GM23338 (cell line): ENCODE measurements at regions not wholly inside any gene's neighbourhood (a gene's known extent, or its start where the extent isn't known, plus 50 kb on each side); places are given as distances from the start of the nearest gene placed in this dataset.

Experiments
- ATAC-seq: fragments of 200-7000 bp; cut with Tn5 transposase; 3 replicates; pipeline ENCODE4 v1.9.1; 2020
- DNase-seq: peaks from one replicate; pipeline ENCODE4 v3.0.0-alpha.2; 2015; ENCODE audit warnings: low spot score
- H2AFZ ChIP-seq: fragments of 200-600 bp; sonication (generic); 2 replicates; pipeline ENCODE4 v1.8.0; 2016; ENCODE audit warnings: antibody characterized with exemption, mild to moderate bottlenecking, moderate library complexity
- H3F3A ChIP-seq: fragments of 200-600 bp; sonication (generic); replicated peaks from 2 replicates; pipeline ENCODE4 v1.8.0; 2017; ENCODE audit warnings: antibody characterized with exemption, mixed run types, low read depth
- H3K27ac ChIP-seq: fragments of 200-600 bp; sonication (generic); 2 replicates; pipeline ENCODE4 v1.6.1; 2016; ENCODE audit warnings: low read depth
- H3K27me3 ChIP-seq: fragments of 200-600 bp; sonication (generic); 2 replicates; pipeline ENCODE4 v1.8.0; 2016; ENCODE audit warnings: mild to moderate bottlenecking, mixed run types, moderate library complexity; ENCODE audit not compliant: insufficient read depth
- H3K36me3 ChIP-seq: fragments of 200-600 bp; sonication (generic); 2 replicates; pipeline ENCODE4 v1.8.0; 2016; ENCODE audit warnings: mild to moderate bottlenecking; ENCODE audit not compliant: insufficient read depth
- H3K4me1 ChIP-seq: fragments of 200-600 bp; sonication (generic); 2 replicates; pipeline ENCODE4 v1.8.0; 2016; ENCODE audit warnings: mild to moderate bottlenecking, moderate library complexity; ENCODE audit not compliant: insufficient read depth
- H3K4me2 ChIP-seq: fragments of 200-600 bp; sonication (generic); 2 replicates; pipeline ENCODE4 v1.7.1; 2017; ENCODE audit warnings: mixed run types
- H3K4me3 ChIP-seq: fragments of 200-600 bp; sonication (generic); 2 replicates; pipeline ENCODE4 v1.6.1; 2016; ENCODE audit warnings: mixed run types
- H3K79me2 ChIP-seq: fragments of 200-600 bp; sonication (generic); replicated peaks from 2 replicates; pipeline ENCODE4 v1.8.0; 2017; ENCODE audit warnings: mild to moderate bottlenecking; ENCODE audit not compliant: insufficient read depth
- H3K9me2 ChIP-seq: fragments of 200-600 bp; sonication (generic); 2 replicates; pipeline ENCODE4 v1.8.0; 2017; ENCODE audit not compliant: insufficient read depth
- H4K20me1 ChIP-seq: fragments of 200-600 bp; sonication (generic); replicated peaks from 2 replicates; pipeline ENCODE4 v1.8.0; 2017; ENCODE audit warnings: mild to moderate bottlenecking; ENCODE audit not compliant: insufficient read depth
- H3K27ac Mint-ChIP-seq: 2 replicates; pipeline ENCODE4 v1.8.0; 2020; ENCODE audit warnings: inconsistent platforms, mild to moderate bottlenecking, moderate library complexity, mixed read lengths
- H3K27me3 Mint-ChIP-seq: 3 replicates; pipeline ENCODE4 v1.8.0; 2022; ENCODE audit warnings: low read depth, mild to moderate bottlenecking, moderate library complexity, mixed read lengths, inconsistent platforms; ENCODE audit not compliant: insufficient read depth, poor library complexity
- H3K36me3 Mint-ChIP-seq: 3 replicates; pipeline ENCODE4 v1.8.0; 2021; ENCODE audit warnings: low read depth, mild to moderate bottlenecking, inconsistent platforms, moderate library complexity, mixed read lengths
- H3K4me1 Mint-ChIP-seq: 3 replicates; pipeline ENCODE4 v1.8.0; 2020; ENCODE audit warnings: mild to moderate bottlenecking, inconsistent platforms, mixed read lengths
- H3K4me3 Mint-ChIP-seq: 3 replicates; pipeline ENCODE4 v1.8.0; 2021; ENCODE audit warnings: moderate library complexity, mild to moderate bottlenecking, inconsistent platforms, mixed read lengths
- H3K9me3 Mint-ChIP-seq: 3 replicates; pipeline ENCODE4 v1.8.0; 2020; ENCODE audit warnings: moderate library complexity, mild to moderate bottlenecking, inconsistent platforms, mixed read lengths
- CREB1 ChIP-seq: fragments of 250-450 bp; sonication (Bioruptor Pico); IDR thresholded peaks from 2 replicates; pipeline ENCODE4 v1.5.0; 2020; ENCODE audit warnings: low read depth, mild to moderate bottlenecking, moderate library complexity
- EZH2 ChIP-seq: fragments of 200-600 bp; sonication (generic); IDR thresholded peaks from one replicate; pipeline ENCODE4 v1.8.0; 2017; ENCODE audit warnings: antibody characterized with exemption, mild to moderate bottlenecking, low read depth; ENCODE audit not compliant: unreplicated experiment
- EZH2phosphoT487 ChIP-seq: fragments of 200-600 bp; sonication (generic); IDR thresholded peaks from one replicate; pipeline ENCODE4 v1.8.1; 2018; ENCODE audit warnings: antibody characterized with exemption; ENCODE audit not compliant: unreplicated experiment
- JUNB ChIP-seq: IDR thresholded peaks from one replicate; pipeline ENCODE4 v1.6.1; 2016; ENCODE audit warnings: antibody characterized with exemption; ENCODE audit not compliant: unreplicated experiment
- STAT1 ChIP-seq: IDR thresholded peaks from one replicate; pipeline ENCODE4 v1.6.1; 2016; ENCODE audit warnings: antibody characterized with exemption; ENCODE audit not compliant: unreplicated experiment
- ZNF114 ChIP-seq: fragments of 250-450 bp; sonication (Bioruptor Pico); IDR thresholded peaks from 2 replicates; pipeline ENCODE4 v1.5.0; 2020; ENCODE audit warnings: mild to moderate bottlenecking, moderate library complexity
- ZNF331 ChIP-seq: fragments of 250-450 bp; sonication (Bioruptor Pico); IDR thresholded peaks from 2 replicates; pipeline ENCODE4 v1.5.0; 2020; ENCODE audit warnings: low read depth, mild to moderate bottlenecking, moderate library complexity
- ZNF462 ChIP-seq: fragments of 250-450 bp; sonication (Bioruptor Pico); IDR thresholded peaks from 2 replicates; pipeline ENCODE4 v1.5.0; 2020; ENCODE audit warnings: mild to moderate bottlenecking, moderate library complexity
- TF ChIP-seq, protein P1 (sequence below): IDR thresholded peaks from 2 replicates; pipeline ENCODE4 v1.6.1; 2016; ENCODE audit warnings: antibody characterized with exemption
- TF ChIP-seq, protein P2 (sequence below), 2 experiments: fragments of 200-600 bp in 1 of 2; sonication (generic) in 1 of 2; conservative IDR thresholded peaks; 2 replicates each; pipeline versions ENCODE4 v1.5.1 to v1.6.1; 2016 to 2017; ENCODE audit warnings: antibody characterized with exemption in 2 of 2, low read depth in 2 of 2, mild to moderate bottlenecking in 2 of 2, moderate library complexity in 1 of 2

GRCh38 chr2:237167038-237167437 is 81.3 kb downstream of the COPS8 start:
- Mint-ChIP-seq H3K9me3 (peaks cover 17% of the 10 kb centered on the region), H3K27me3 (peaks cover 6% of the 10 kb centered on the region), H3K4me3 (no peak overlapping the region), H3K4me1 (peaks cover 12% of the 10 kb centered on the region), H3K36me3 (peaks cover 11% of the 10 kb centered on the region; the same call in 1 of the 3 replicates), H3K27ac (no peak overlapping the region)
- H3K4me1 ChIP-seq = no peaks in the 10 kb centered on the region; the same call in 1 of the 2 replicates
- no peaks in the 10 kb centered on the region for H3K79me2 ChIP-seq
- peaks cover 6% of the 10 kb centered on the region; the same call in 1 of the 2 replicates for H3K9me2 ChIP-seq
- H3F3A ChIP-seq = no peaks in the 10 kb centered on the region
- ATAC-seq (no peak), DNase-seq (no peak)
- H3K27me3 ChIP-seq = no peaks in the 10 kb centered on the region
- TF ChIP-seq ZNF331 (CRISPR knock-in tag) (no peak), CREB1 (CRISPR knock-in tag) (no peak), STAT1 (no peak), JUNB (no peak), ZNF462 (CRISPR knock-in tag) (no peak)
- H3K36me3 ChIP-seq = peaks cover 5% of the 10 kb centered on the region; the same call in 1 of the 2 replicates
- no peak overlapping the region for H3K27ac ChIP-seq
- H3K4me3 ChIP-seq = no peak overlapping the region
- H2AFZ ChIP-seq = no peak overlapping the region
- H3K4me2 ChIP-seq = no peak overlapping the region
- no peaks in the 10 kb centered on the region for H4K20me1 ChIP-seq

- Histone ChIP-seq H3K36me3 (peaks cover 5% of the 10 kb centered on the region; the same call in 1 of the 2 replicates), H3K9me2 (peaks cover 6% of the 10 kb centered on the region; the same call in 1 of the 2 replicates), H3K4me3 (no peak overlapping the region), H3K4me2 (no peak overlapping the region), H3F3A (no peaks in the 10 kb centered on the region), H3K4me1 (no peaks in the 10 kb centered on the region; the same call in 1 of the 2 replicates), H3K79me2 (no peaks in the 10 kb centered on the region), H3K27ac (no peak overlapping the region), H4K20me1 (no peaks in the 10 kb centered on the region), H2AFZ (no peak overlapping the region), H3K27me3 (no peaks in the 10 kb centered on the region)
- Mint-ChIP-seq H3K4me3 (no peak overlapping the region), H3K27me3 (peaks cover 6% of the 10 kb centered on the region), H3K9me3 (peaks cover 17% of the 10 kb centered on the region), H3K4me1 (peaks cover 12% of the 10 kb centered on the region), H3K27ac (no peak overlapping the region), H3K36me3 (peaks cover 11% of the 10 kb centered on the region; the same call in 1 of the 3 replicates)
- ATAC-seq (no peak), DNase-seq (no peak)
- no peak for TF ChIP-seq EZH2
- no peak for TF ChIP-seq EZH2phosphoT487
- no peak for TF ChIP-seq STAT1
- TF ChIP-seq, protein P1, sequence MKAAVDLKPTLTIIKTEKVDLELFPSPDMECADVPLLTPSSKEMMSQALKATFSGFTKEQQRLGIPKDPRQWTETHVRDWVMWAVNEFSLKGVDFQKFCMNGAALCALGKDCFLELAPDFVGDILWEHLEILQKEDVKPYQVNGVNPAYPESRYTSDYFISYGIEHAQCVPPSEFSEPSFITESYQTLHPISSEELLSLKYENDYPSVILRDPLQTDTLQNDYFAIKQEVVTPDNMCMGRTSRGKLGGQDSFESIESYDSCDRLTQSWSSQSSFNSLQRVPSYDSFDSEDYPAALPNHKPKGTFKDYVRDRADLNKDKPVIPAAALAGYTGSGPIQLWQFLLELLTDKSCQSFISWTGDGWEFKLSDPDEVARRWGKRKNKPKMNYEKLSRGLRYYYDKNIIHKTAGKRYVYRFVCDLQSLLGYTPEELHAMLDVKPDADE = no peak
- no peak for TF ChIP-seq ZNF114 (CRISPR knock-in tag)
- TF ChIP-seq, protein P2, sequence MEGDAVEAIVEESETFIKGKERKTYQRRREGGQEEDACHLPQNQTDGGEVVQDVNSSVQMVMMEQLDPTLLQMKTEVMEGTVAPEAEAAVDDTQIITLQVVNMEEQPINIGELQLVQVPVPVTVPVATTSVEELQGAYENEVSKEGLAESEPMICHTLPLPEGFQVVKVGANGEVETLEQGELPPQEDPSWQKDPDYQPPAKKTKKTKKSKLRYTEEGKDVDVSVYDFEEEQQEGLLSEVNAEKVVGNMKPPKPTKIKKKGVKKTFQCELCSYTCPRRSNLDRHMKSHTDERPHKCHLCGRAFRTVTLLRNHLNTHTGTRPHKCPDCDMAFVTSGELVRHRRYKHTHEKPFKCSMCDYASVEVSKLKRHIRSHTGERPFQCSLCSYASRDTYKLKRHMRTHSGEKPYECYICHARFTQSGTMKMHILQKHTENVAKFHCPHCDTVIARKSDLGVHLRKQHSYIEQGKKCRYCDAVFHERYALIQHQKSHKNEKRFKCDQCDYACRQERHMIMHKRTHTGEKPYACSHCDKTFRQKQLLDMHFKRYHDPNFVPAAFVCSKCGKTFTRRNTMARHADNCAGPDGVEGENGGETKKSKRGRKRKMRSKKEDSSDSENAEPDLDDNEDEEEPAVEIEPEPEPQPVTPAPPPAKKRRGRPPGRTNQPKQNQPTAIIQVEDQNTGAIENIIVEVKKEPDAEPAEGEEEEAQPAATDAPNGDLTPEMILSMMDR (conservative IDR thresholded peaks at IDR 0.05; ENCODE audit: low read depth in 2 of 2) = no peak
- TF ChIP-seq JUNB = no peak
Observed at GRCh38 chr2:237167934-237168333, 82.2 kb downstream of the COPS8 start.
